Activated CD4-positive, alpha-beta T cell treated with anti-CD3 and anti-CD28 coated beads, Interleukin-2, amount 50 U/mL, for 16 hours (primary cell): ENCODE measurements at regions not wholly inside any gene's neighbourhood (a gene's known extent, or its start where the extent isn't known, plus 50 kb on each side); places are given as distances from the start of the nearest gene placed in this dataset.

Experiments
- DNase-seq: peaks from one replicate; pipeline ENCODE4 v3.0.0-alpha.2; 2020

GRCh38 chr4:28357990-28358389, 1497.3 kb downstream of the STIM2 start:
- DNase-seq: no peak

DNA sequence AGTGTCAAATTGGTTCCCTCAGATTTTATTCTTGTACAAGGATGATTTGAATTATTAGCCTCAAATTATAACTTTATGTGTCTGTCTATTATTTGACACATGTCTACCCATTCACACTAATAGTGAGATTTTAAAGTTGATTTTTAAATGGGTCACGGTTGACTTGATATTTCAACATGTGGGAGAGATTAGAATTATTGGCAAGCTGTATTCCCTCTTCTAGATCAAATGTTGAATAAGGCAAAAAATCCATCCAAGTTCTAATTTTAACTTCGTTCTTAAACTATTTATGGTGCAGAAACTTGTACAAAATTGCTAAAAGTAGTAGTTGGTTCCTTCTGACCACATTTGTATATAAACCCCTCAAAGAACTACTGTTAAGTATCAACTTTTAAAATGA, 1498.0 kb downstream of the STIM2 start:
- DNase-seq: no peak

DNA sequence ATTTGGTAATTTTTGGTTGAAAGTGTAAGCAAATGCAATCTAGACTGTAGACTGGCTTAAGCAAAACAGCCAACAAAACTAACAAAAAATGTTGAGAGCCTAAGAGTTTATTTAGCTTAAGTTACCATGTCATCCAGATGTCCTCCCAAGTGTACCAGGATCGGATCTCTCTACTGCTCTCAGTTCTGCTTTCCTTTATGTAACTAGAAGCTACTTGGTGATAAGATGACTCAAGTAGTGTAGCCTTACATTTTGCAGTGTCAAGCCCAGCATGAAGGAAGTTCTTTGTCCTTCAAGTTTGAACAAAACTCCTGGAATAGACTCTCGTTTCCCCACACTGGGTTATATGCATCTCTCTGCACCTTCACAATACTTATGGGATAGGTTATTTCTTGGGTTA, 1500.0 kb downstream of the STIM2 start:
- no peak for DNase-seq

- DNase-seq: no peak
Measured at GRCh38 chr4:28362169-28362568, 1501.5 kb downstream of the STIM2 start.

DNA sequence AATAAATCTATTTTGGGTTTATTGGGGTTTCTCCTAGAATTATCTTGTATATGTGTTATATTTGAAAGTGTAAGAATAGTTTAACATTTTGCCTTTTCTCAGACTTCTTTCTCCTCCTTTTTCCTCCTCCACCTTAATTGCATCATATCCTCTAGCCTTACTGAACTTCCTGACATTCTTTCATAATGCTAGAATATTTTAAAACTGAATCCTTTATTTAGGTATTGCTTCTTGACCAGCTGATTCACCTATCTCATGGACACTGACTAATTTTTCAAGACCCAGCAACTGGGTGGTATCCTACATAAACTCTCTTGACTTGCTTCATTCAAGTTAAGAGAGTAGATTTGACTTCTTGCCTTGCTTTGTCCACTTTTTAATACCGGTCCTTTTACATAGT, 1508.9 kb downstream of the STIM2 start:
- DNase-seq: no peak

GRCh38 chr4:28373191-28373590, 1512.5 kb downstream of the STIM2 start:
- no peak for DNase-seq

DNA sequence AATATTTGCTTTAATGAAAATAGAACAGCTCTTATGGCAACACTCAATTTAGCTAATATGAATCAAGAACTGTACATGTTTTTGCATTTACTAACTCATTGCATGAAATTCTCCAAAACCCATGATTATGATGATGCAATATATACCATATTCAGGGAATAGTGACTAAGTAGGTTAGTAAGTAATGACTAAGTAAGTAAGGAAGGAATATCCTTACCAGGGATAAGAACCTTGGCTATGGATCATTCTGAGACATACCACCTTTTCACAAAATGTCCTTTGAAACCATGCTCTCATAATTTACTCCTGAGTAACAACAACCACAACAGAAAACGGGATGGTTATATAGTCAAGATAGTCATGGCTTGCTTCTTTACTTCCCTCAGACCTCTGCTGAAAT, 1513.0 kb downstream of the STIM2 start:
- no peak for DNase-seq

- no peak for DNase-seq
Measured at GRCh38 chr4:28378109-28378830, 1517.6 kb downstream of the STIM2 start.

- no peak for DNase-seq
Measured at GRCh38 chr4:28385801-28386200, 1525.2 kb downstream of the STIM2 start.

DNA sequence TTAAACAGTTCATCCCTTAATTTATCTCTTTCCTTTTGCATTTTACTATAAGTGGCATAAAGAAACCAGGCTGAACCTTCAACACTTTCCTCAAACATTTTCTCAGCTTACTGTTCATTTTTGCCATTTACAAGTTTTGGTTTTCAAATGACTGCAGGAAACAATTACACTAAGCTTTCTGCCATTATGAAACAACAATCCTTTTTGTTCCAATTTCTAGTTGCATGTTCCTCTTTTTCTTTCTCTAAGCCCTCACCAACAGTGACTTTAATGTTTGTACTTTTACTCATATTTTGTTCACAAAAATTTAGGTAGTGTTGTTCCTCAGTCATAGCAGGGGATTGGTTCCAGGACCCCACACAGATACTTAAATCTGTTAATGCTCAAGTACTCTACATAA, 1526.1 kb downstream of the STIM2 start:
- DNase-seq: no peak

DNA sequence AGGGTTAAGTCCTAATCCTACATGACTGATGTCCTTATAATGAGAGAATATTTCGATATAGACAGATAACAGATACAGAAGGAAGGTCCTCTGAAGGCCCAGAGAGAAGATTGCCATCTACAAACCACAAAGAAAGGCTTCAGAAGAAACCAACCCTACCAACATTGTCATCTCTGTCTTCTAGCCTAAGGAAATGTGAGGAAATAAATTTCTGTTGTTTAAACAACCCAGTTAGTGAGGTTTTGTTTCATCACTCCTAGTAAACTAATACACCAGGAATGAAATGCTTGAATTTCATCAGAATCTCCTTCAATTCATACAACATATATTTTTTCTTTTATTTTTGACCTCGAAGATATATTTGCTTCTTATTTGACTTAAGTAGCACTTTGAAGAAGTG, 1527.8 kb downstream of the STIM2 start:
- DNase-seq: no peak

DNA sequence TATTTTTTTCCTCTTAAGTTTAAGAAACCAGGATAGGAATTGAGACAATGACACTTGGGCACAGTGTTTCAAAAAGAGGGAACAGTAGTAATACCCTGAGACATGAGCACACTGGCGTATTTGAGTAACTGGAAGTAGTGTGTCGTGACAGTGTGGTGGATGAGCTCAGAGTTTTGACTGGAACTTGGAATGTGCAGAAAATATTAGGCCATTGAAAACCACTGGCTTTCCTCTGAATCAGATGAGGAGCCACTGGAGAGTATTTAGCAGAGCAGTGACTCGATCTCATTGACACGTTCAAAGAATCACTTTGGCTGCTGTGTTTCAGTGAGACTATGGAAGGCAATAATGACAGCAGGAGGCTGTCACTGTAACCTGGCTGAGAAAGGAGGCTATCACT, 1531.2 kb downstream of the STIM2 start:
- DNase-seq: no peak

DNA sequence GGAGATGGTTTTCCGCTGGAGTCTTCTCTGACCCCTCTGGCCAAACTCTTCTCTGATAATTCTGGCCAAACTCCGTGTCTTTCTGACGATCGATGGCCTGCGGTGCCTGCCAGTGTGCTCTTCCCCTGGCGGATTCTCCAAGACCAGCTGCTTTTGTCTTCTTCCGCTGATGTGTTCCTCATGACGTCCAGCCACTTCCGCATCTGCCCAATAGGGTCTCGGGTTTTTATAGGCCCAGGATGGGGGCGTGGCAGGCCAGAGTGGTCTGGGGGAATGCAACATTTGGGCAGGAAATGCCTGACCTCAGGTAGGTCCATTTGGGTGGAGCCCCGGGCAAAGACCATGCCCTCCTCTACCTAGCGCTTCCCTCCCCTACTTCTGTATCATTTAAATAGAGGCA, 1542.1 kb downstream of the STIM2 start:
- no peak for DNase-seq

DNA sequence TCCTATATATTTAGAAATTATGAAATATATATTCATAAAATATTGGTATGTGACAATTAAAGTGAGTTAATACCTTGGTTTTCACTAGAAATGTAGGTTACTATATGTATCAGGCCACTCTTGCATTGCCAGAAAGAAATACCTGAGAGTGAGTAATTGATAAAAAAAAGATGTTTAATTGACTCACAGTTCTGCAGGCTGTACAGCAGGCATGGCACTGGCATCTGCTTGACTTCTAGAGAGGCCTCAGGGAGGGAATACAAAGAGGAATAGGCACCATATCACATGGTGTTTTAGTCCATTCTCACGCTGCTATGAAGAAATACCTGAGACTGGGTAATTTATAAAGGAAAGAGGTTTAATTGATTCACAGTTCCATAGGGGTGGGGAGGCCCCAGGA, 1560.6 kb downstream of the STIM2 start:
- no peak for DNase-seq

DNA sequence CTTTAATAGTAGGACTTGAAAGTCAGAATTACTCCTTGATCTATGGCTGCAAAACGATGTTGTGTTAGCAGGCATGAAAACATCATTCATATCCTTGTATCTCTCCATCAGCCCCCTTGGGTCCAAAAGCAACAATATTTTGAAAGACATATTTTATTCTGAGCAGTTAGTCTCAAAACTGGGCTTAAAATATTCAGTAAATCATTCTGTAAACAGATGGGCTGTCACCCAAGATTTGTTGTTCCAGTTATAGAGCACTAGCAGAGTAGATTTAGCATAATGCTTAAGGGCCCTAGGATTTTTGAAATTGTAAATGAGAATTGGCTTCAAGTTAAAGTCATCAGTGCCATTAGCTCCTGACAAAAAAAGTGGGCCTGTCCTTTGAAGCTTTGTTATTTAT, 1565.6 kb downstream of the STIM2 start:
- DNase-seq: no peak

DNA sequence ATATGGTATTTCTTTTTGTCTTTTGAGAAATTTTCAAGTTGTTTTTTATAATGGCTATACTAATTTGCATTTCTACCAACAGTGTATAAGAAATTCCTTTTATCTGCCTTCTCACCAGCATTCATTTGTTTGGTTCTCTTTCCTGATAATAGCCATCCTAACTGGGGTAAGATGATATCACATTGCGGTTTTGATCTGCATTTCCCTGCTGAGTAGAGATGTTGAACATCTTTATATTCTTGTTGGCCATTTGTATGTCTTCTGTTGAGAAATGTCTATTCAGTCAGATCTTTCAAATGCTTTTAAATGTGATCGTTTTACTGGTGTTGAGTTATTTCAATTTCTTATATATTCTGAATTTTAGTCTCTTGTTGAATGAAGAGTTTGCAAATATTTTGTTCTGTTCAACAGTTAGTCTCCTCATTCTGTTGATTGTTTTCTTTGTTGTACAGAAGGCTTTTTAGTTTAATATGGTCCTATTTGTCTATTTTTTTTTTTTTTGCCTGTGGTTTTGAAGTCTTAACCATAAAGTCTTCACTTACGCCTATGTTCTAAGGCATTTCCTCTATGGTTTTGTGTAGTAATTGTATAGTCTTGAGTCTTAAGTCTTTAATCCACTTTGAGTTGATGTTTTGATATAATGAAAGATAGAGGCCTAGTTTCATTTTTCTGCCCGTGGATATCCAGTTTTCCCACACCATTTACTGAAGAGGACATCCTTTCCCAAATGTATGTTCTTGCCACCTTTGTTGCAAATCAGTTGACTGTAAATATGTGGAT, 1566.9 kb downstream of the STIM2 start:
- DNase-seq: no peak

GRCh38 chr4:28432348-28433025, 1571.8 kb downstream of the STIM2 start:
- no peak for DNase-seq

DNA sequence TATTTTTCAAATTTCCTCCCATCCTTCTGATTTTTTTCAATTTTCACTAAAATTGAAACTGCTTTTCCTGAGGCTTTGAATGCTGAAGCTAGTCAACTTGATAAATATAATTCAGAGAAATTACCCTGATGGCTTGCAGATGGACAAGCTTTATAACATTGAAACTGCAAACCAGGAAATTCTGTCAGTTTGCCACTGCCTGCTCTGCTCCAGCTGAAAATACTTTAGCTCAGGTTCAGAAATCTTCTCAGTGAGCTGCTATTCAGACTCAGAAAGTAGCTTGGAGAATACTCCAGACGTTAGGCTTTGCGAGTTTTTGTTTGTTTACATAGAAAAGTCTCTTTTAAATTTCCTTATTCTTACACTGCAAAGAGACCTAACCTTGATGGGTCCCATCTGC, 1574.7 kb downstream of the STIM2 start:
- DNase-seq: no peak

- DNase-seq: no peak
Measured at GRCh38 chr4:28436191-28437080, 1575.8 kb downstream of the STIM2 start.

DNA sequence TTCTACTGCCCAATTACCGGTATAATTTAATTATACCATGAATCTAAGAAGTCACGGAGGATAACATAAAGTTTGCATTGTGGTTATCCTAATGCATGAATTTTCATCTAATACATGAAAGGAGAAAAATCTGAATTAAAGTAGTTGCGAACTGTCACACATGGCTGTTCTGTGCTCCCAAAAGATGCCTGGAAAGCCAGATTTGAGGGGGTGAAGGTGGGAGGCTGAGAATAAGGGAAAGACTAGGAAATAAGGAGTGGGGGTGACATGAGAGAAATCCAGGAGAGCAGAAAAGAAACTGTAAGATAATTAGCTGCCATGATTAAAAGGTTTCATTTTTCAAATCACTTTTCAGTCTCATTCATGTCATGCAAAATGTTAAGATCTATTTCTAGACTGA, 1582.7 kb downstream of the STIM2 start:
- no peak for DNase-seq

GRCh38 chr4:28443801-28444412, 1583.3 kb downstream of the STIM2 start:
- DNase-seq: no peak

- DNase-seq: no peak
Measured at GRCh38 chr4:28444886-28445496, 1584.3 kb downstream of the STIM2 start.
